H9 (cell line): ENCODE measurements at regions not wholly inside any gene's neighbourhood (a gene's known extent, or its start where the extent isn't known, plus 50 kb on each side); places are given as distances from the start of the nearest gene placed in this dataset.

Experiments
- DNase-seq: peaks from one replicate; pipeline ENCODE4 v3.0.0-alpha.2; 2017
- H2AFZ ChIP-seq: one replicate; pipeline ENCODE4 v1.6.1; 2013; ENCODE audit warnings: mild to moderate bottlenecking, low read length, control low read depth, moderate library complexity
- H2AK5ac ChIP-seq: 2 replicates; pipeline ENCODE4 v1.6.1; 2013; ENCODE audit warnings: low read length, control low read depth, mixed read lengths; ENCODE audit not compliant: insufficient read length
- H2BK120ac ChIP-seq: one replicate; pipeline ENCODE4 v1.6.1; 2013; ENCODE audit warnings: low read depth, mild to moderate bottlenecking, low read length, control low read depth, inconsistent platforms; ENCODE audit not compliant: poor library complexity, severe bottlenecking
- H2BK12ac ChIP-seq: 2 replicates; pipeline ENCODE4 v1.6.1; 2013; ENCODE audit warnings: low read length, control low read depth, mixed read lengths, low read depth; ENCODE audit not compliant: insufficient read length
- H2BK15ac ChIP-seq: 2 replicates; pipeline ENCODE4 v1.6.1; 2013; ENCODE audit warnings: low read depth, low read length, control low read depth
- H2BK20ac ChIP-seq: one replicate; pipeline ENCODE4 v1.6.1; 2013; ENCODE audit warnings: low read depth, mild to moderate bottlenecking, low read length, control low read depth, inconsistent platforms; ENCODE audit not compliant: poor library complexity, severe bottlenecking
- H2BK5ac ChIP-seq: 2 replicates; pipeline ENCODE4 v1.6.1; 2013; ENCODE audit warnings: low read length, control low read depth, mixed read lengths; ENCODE audit not compliant: insufficient read length
- H3K14ac ChIP-seq: 2 replicates; pipeline ENCODE4 v1.6.1; 2013; ENCODE audit warnings: low read length, control low read depth; ENCODE audit not compliant: insufficient read depth
- H3K18ac ChIP-seq: 2 replicates; pipeline ENCODE4 v1.6.1; 2013; ENCODE audit warnings: low read depth, mild to moderate bottlenecking, mixed read lengths, low read length, control low read depth; ENCODE audit not compliant: insufficient read length
- H3K23ac ChIP-seq: 2 replicates; pipeline ENCODE4 v1.6.1; 2013; ENCODE audit warnings: low read length, control low read depth, mixed read lengths, low read depth; ENCODE audit not compliant: insufficient read length
- H3K23me2 ChIP-seq: 2 replicates; pipeline ENCODE4 v1.6.1; 2013; ENCODE audit warnings: low read depth, mild to moderate bottlenecking, mixed read lengths, low read length, control low read depth; ENCODE audit not compliant: insufficient read length, poor library complexity, severe bottlenecking
- H3K27ac ChIP-seq: 2 replicates; pipeline ENCODE4 v1.5.1; 2013; ENCODE audit warnings: low read length, control low read depth, mixed read lengths, low read depth; ENCODE audit not compliant: insufficient read length
- H3K27me3 ChIP-seq: 2 replicates; pipeline ENCODE4 v1.6.1; 2013; ENCODE audit warnings: low read length, control low read depth, inconsistent platforms; ENCODE audit not compliant: insufficient read depth
- H3K4ac ChIP-seq: 2 replicates; pipeline ENCODE4 v1.6.1; 2013; ENCODE audit warnings: low read depth, mild to moderate bottlenecking, control low read depth, inconsistent platforms, low read length, moderate library complexity
- H3K4me1 ChIP-seq: 2 replicates; pipeline ENCODE4 v1.6.1; 2013; ENCODE audit warnings: low read length, control low read depth, inconsistent platforms; ENCODE audit not compliant: insufficient read depth
- H3K4me2 ChIP-seq: 2 replicates; pipeline ENCODE4 v1.6.1; 2013; ENCODE audit warnings: low read length, control low read depth, mixed read lengths; ENCODE audit not compliant: insufficient read length, insufficient read depth
- H3K56ac ChIP-seq: 2 replicates; pipeline ENCODE4 v1.6.1; 2013; ENCODE audit warnings: low read depth, mild to moderate bottlenecking, mixed read lengths, low read length, control low read depth; ENCODE audit not compliant: insufficient read length
- H3K79me1 ChIP-seq: 2 replicates; pipeline ENCODE4 v1.6.1; 2013; ENCODE audit warnings: low read depth, mild to moderate bottlenecking, moderate library complexity, low read length, control low read depth, inconsistent platforms; ENCODE audit not compliant: insufficient read depth, poor library complexity, severe bottlenecking
- H3K79me2 ChIP-seq: 2 replicates; pipeline ENCODE4 v1.6.1; 2013; ENCODE audit warnings: low read length, control low read depth, inconsistent platforms; ENCODE audit not compliant: insufficient read depth
- H3K9ac ChIP-seq: 2 replicates; pipeline ENCODE4 v1.6.1; 2013; ENCODE audit warnings: low read length, control low read depth, mixed read lengths; ENCODE audit not compliant: insufficient read length; ENCODE audit errors: extremely low read depth
- H3K9me3 ChIP-seq: one replicate; pipeline ENCODE4 v1.6.1; 2013; ENCODE audit warnings: low read depth, low read length, inconsistent platforms; ENCODE audit not compliant: control insufficient read depth
- H3T11ph ChIP-seq: one replicate; pipeline ENCODE4 v1.6.1; 2013; ENCODE audit warnings: mild to moderate bottlenecking, low read length, control low read depth, inconsistent platforms
- H4K20me1 ChIP-seq: one replicate; pipeline ENCODE4 v1.6.1; 2013; ENCODE audit not compliant: control insufficient read depth, insufficient read length, insufficient read depth
- H4K5ac ChIP-seq: 2 replicates; pipeline ENCODE4 v1.6.1; 2013; ENCODE audit warnings: low read depth, mild to moderate bottlenecking, mixed read lengths, low read length, control low read depth; ENCODE audit not compliant: insufficient read length
- H4K8ac ChIP-seq: replicated peaks from 2 replicates; pipeline ENCODE4 v1.6.1; 2013; ENCODE audit warnings: low read length, control low read depth, mixed read lengths, low read depth; ENCODE audit not compliant: insufficient read length
- H4K91ac ChIP-seq: 2 replicates; pipeline ENCODE4 v1.6.1; 2013; ENCODE audit warnings: low read depth, mild to moderate bottlenecking, moderate library complexity, mixed read lengths, low read length, control low read depth; ENCODE audit not compliant: insufficient read length
- H3K27ac Mint-ChIP-seq, 3 experiments: 2 replicates in 2 of 3; 3 replicates in 1 of 3; pipeline ENCODE4 v1.8.0; 2020 to 2021; ENCODE audit warnings: mixed read lengths in 3 of 3, mild to moderate bottlenecking in 1 of 3, moderate library complexity in 1 of 3
- H3K27me3 Mint-ChIP-seq: 2 replicates; pipeline ENCODE4 v1.8.0; 2021; ENCODE audit warnings: low read depth, mild to moderate bottlenecking, moderate library complexity, mixed read lengths
- H3K36me3 Mint-ChIP-seq, 3 experiments: 2 replicates in 2 of 3; 3 replicates in 1 of 3; pipeline ENCODE4 v1.8.0; 2020 to 2021; ENCODE audit warnings: low read depth in 3 of 3, mixed read lengths in 3 of 3; ENCODE audit not compliant: insufficient read depth in 1 of 3
- H3K4me1 Mint-ChIP-seq, 2 experiments: 2 replicates each; pipeline ENCODE4 v1.8.0; 2020; ENCODE audit warnings: mixed read lengths in 2 of 2
- H3K4me3 Mint-ChIP-seq, 2 experiments: 2 replicates in 1 of 2; 3 replicates in 1 of 2; pipeline ENCODE4 v1.8.0; 2020 to 2021; ENCODE audit warnings: mild to moderate bottlenecking in 2 of 2, mixed read lengths in 2 of 2, moderate library complexity in 1 of 2
- H3K9me3 Mint-ChIP-seq, 2 experiments: 2 replicates in 1 of 2; 3 replicates in 1 of 2; pipeline ENCODE4 v1.8.0; 2020; ENCODE audit warnings: mild to moderate bottlenecking in 2 of 2, mixed read lengths in 2 of 2, moderate library complexity in 1 of 2
- CTCF ChIP-seq: fragments of 200-600 bp; sonication (generic); conservative IDR thresholded peaks from 3 replicates; pipeline ENCODE4 v1.8.0; 2021; ENCODE audit warnings: antibody characterized with exemption, mild to moderate bottlenecking
- WGBS: extraction: QIAGEN DNeasy Blood & Tissue Kit; methylation state at CpG from one replicate; pipeline ENCODE4 v1.1.7; 2013; ENCODE audit warnings: missing lambda C conversion rate, low lambda C conversion rate, mixed read lengths; ENCODE audit not compliant: insufficient read length; ENCODE audit errors: extremely low coverage; 5-methylcytosine and 5-hydroxymethylcytosine counted together

DNA sequence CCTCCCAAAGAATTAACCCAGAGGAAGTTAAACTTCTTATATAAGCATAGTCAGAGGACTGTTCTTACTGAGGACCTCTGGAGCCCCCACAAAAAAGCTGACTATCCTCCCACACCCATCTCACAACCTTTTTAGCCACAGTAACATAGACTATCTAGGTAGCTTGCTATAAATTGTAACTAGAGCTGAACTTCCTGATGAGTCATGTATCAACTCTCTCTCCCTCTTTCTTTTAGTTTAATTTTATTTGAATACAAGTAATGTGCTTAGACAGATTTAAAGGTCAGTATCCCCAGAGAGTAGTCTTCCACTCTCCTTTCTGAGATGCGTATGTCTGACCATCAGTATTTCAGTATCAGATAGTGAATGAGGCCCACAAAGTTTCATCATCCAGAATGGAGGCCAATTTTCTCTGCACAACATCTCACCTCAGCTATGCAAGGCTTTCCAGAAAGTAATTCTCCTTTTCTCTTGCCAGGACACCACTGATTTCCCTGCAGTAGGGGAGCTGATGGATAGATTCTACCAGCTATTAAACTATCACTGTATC, 104.0 kb upstream of the MYRIP start:
- Histone ChIP-seq H4K8ac (no peak overlapping the region), H2BK12ac (no peak overlapping the region), H4K91ac (no peak overlapping the region), H4K5ac (no peak overlapping the region), H2AFZ (no peak overlapping the region), H3K56ac (no peak overlapping the region), H2AK5ac (no peak overlapping the region), H4K20me1 (no peaks in the 10 kb centered on the region), H3K4me1 (no peaks in the 10 kb centered on the region), H3K4ac (no peak overlapping the region), H3K27me3 (no peaks in the 10 kb centered on the region), H2BK120ac (no peak overlapping the region), H3K9ac (no peak overlapping the region), H3K27ac (no peak overlapping the region), H3K14ac (no peak overlapping the region), H3K18ac (no peak overlapping the region), H3K23ac (no peak overlapping the region), H3K4me2 (no peak overlapping the region), H3K9me3 (no peaks in the 10 kb centered on the region), H3K23me2 (no peaks in the 10 kb centered on the region), H3T11ph (no peak overlapping the region), H2BK5ac (no peak overlapping the region), H3K79me2 (no peaks in the 10 kb centered on the region), H2BK20ac (no peak overlapping the region), H3K79me1 (no peaks in the 10 kb centered on the region), H2BK15ac (no peak overlapping the region)
- no CpG with 5 or more reads among the region's 1 CpG for WGBS
- Mint-ChIP-seq H3K27me3 (no peaks in the 10 kb centered on the region; the same call in 1 of the 2 replicates), H3K4me3 (no peak overlapping the region), H3K36me3 (no peaks in the 10 kb centered on the region; a peak in 3 of 7 replicates), H3K27ac (no peak overlapping the region), H3K4me1 (no peaks in the 10 kb centered on the region), H3K9me3 (peaks cover 0 to 5% of the 10 kb centered on the region in 2 experiments; a peak in 3 of 5 replicates)
- DNase-seq = no peak
- no peak for TF ChIP-seq CTCF
